SU-DHL-6 (cell line): ENCODE measurements at regions not wholly inside any gene's neighbourhood (a gene's known extent, or its start where the extent isn't known, plus 50 kb on each side); places are given as distances from the start of the nearest gene placed in this dataset.

Experiments
- H2AFZ ChIP-seq: fragments of 200-600 bp; sonication (generic); 2 replicates; pipeline ENCODE4 v1.6.1; 2014; ENCODE audit warnings: low read depth, mild to moderate bottlenecking, moderate library complexity, mixed read lengths, antibody characterized with exemption, low read length; ENCODE audit not compliant: severe bottlenecking
- H3F3A ChIP-seq: fragments of 200-600 bp; shearing (Covaris generic); 2 replicates; pipeline ENCODE4 v1.6.0; 2016; ENCODE audit warnings: antibody characterized with exemption, mild to moderate bottlenecking; ENCODE audit not compliant: insufficient read depth
- H3K27ac ChIP-seq: fragments of 200-600 bp; sonication (generic); 2 replicates; pipeline ENCODE4 v1.5.1; 2016; ENCODE audit warnings: low read depth, mild to moderate bottlenecking, low read length, moderate library complexity, mixed read lengths
- H3K27me3 ChIP-seq: fragments of 200-600 bp; sonication (generic), shearing (Covaris generic); 2 replicates; pipeline ENCODE4 v1.6.0; 2014; ENCODE audit warnings: mild to moderate bottlenecking, low read length
- H3K36me3 ChIP-seq: fragments of 200-600 bp; sonication (generic); 2 replicates; pipeline ENCODE4 v1.6.1; 2014; ENCODE audit warnings: mild to moderate bottlenecking, low read length, mixed read lengths
- H3K4me2 ChIP-seq: fragments of 300-600, 200-600 bp; shearing (Covaris generic), sonication (generic); 2 replicates; pipeline ENCODE4 v1.6.0; 2014; ENCODE audit warnings: low read length, low read depth, mild to moderate bottlenecking; ENCODE audit not compliant: poor library complexity, severe bottlenecking
- H3K4me3 ChIP-seq: fragments of 200-600 bp; sonication (generic); 2 replicates; pipeline ENCODE4 v1.5.1; 2014; ENCODE audit warnings: antibody characterized with exemption, low read length, mild to moderate bottlenecking, mixed read lengths; ENCODE audit not compliant: insufficient read depth, poor library complexity, severe bottlenecking
- H3K79me2 ChIP-seq: fragments of 200-600 bp; sonication (generic); 2 replicates; pipeline ENCODE4 v1.6.1; 2014; ENCODE audit warnings: mild to moderate bottlenecking, low read length, moderate library complexity; ENCODE audit not compliant: insufficient read depth
- H3K9ac ChIP-seq: fragments of 200-600 bp; sonication (generic); 2 replicates; pipeline ENCODE4 v1.7.0; 2014; ENCODE audit warnings: mild to moderate bottlenecking, low read length
- H3K9me2 ChIP-seq: fragments of 200-600 bp; sonication (generic); replicated peaks from 2 replicates; pipeline ENCODE4 v1.6.1; 2014; ENCODE audit warnings: low read length; ENCODE audit not compliant: insufficient read depth
- H3K9me3 ChIP-seq: fragments of 200-600 bp; sonication (generic); 2 replicates; pipeline ENCODE4 v1.6.1; 2014; ENCODE audit warnings: low read length, mixed read lengths; ENCODE audit not compliant: insufficient read depth
- H4K20me1 ChIP-seq: fragments of 200-600 bp; sonication (generic); 2 replicates; pipeline ENCODE4 v1.6.1; 2014; ENCODE audit warnings: low read depth, mild to moderate bottlenecking, antibody characterized with exemption, low read length, moderate library complexity, mixed read lengths
- CTCF ChIP-seq: fragments of 200-600 bp; sonication (generic); IDR thresholded peaks from one replicate; pipeline ENCODE4 v1.5.1; 2017; ENCODE audit warnings: antibody characterized with exemption, mild to moderate bottlenecking, low read length, moderate library complexity; ENCODE audit not compliant: insufficient read depth, poor library complexity, severe bottlenecking
- EZH2phosphoT487 ChIP-seq: fragments of 200-600 bp; sonication (generic), shearing (Covaris generic); conservative IDR thresholded peaks from 2 replicates; pipeline ENCODE4 v1.6.1; 2018; ENCODE audit warnings: mild to moderate bottlenecking, antibody characterized with exemption, low read length, moderate library complexity, mixed read lengths

DNA sequence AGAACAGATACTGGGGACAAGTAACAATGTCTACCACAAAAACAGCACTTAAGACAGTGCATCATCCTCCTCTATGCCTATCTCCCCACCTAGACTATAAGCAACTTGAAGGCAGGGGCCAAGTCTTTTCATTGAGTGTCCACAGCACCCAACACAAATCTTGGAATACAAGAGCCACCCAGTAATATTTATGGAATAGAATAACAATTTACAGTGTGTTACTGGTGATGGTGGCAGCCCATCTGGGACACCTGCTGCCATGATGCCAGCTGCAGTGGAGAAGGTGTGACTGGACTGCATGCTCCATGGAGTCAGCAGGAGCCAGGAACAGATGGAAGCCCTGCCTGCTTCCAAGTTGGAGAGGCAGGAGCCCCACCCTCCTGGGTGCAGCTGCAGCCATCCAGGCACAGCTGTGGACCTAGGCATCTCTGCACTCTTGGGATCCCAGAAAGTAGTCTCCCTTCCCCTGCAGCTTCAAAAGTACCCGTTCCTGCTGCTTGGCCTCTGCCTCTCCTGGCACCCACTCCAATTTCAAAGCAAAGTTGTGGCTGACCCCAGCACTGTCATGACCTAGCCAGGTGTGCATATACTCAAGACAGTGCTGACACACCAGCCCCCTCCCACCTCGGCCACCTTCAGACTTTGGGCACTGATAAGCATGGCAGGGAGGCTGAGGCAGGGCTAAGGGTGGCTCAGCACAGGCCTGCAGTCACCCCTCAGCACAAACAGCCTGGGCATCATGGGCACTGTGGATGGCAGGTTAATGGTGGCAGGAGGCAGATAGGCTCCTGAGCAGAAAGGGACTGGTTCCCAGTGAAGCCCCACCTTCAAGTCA lies 94.5 kb downstream of the TPRA1 start:
- Histone ChIP-seq H4K20me1 (no peaks in the 10 kb centered on the region), H3K79me2 (no peaks in the 10 kb centered on the region), H3K9me3 (peaks cover 8% of the 10 kb centered on the region; the same call in 1 of the 2 replicates), H3K36me3 (no peaks in the 10 kb centered on the region), H2AFZ (no peak overlapping the region), H3K4me2 (no peak overlapping the region), H3K9me2 (no peaks in the 10 kb centered on the region), H3K27me3 (no peaks in the 10 kb centered on the region), H3K9ac (no peak overlapping the region), H3K4me3 (no peak overlapping the region), H3F3A (no peaks in the 10 kb centered on the region), H3K27ac (no peak overlapping the region)
- TF ChIP-seq EZH2phosphoT487 (no peak), CTCF (no peak)

DNA sequence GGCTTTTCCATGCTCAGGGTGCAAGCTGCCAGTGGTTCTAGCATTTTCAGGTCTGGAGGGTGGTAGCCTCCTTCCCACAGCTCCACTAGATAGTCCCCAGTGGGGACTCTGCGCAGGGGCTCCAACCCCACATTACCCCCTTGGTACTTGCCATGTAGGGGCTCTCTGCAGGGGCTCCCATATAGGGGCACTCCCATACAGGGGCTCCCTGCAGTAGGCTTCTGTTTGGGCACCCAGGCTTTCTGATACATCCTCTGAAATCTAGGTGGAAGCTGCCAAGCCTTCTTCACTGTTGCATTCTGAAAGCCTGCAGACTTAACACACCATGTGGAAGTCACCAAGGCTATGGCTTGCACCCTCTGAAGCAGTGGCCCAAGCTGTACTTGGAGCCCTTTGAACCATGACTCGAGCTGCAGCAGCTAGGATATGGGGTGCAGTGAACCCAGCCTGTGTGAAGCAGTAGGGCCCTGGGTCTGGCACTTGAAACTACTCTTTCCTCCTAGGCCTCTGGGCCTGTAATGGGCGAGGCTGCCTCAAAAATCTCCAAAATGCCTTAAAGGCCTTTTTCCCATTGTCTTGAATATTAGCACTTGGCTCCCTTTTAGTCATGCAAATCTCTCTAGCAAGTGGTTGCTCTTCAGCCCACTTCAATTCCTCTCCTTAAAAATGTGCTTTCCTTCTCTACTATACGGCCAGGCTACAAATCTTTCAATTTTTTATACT lies 96.4 kb downstream of the TPRA1 start:
- H3K9me3 ChIP-seq, result no peaks in the 10 kb centered on the region; the same call in 1 of the 2 replicates
- H3K9me2 ChIP-seq, result no peaks in the 10 kb centered on the region
- H3K4me2 ChIP-seq, result no peak overlapping the region
- H3F3A ChIP-seq, result no peaks in the 10 kb centered on the region
- no peak overlapping the region for H3K4me3 ChIP-seq
- H3K27ac ChIP-seq, result no peak overlapping the region
- H3K9ac ChIP-seq, result no peak overlapping the region
- H2AFZ ChIP-seq, result no peak overlapping the region
- no peaks in the 10 kb centered on the region for H3K36me3 ChIP-seq
- no peaks in the 10 kb centered on the region for H3K79me2 ChIP-seq
- no peaks in the 10 kb centered on the region for H3K27me3 ChIP-seq
- no peak for TF ChIP-seq EZH2phosphoT487
- H4K20me1 ChIP-seq, result no peaks in the 10 kb centered on the region

GRCh38 chr3:127492426-127492825 lies 98.1 kb downstream of the TPRA1 start:
- TF ChIP-seq CTCF (no peak), EZH2phosphoT487 (no peak)
- no peak overlapping the region for H3K27ac ChIP-seq
- H3K79me2 ChIP-seq, result no peaks in the 10 kb centered on the region

More at GRCh38 chr3:127492426-127492825, 98.1 kb downstream of the TPRA1 start:
- H3K36me3 ChIP-seq, result no peaks in the 10 kb centered on the region
- H2AFZ ChIP-seq, result no peak overlapping the region
- no peaks in the 10 kb centered on the region for H3K9me2 ChIP-seq
- no peak overlapping the region for H3K4me3 ChIP-seq
- H3K9ac ChIP-seq, result no peak overlapping the region
- no peaks in the 10 kb centered on the region for H3K27me3 ChIP-seq
- H3K4me2 ChIP-seq, result no peak overlapping the region
- no peaks in the 10 kb centered on the region; the same call in 1 of the 2 replicates for H3K9me3 ChIP-seq
- no peaks in the 10 kb centered on the region for H3F3A ChIP-seq
- no peaks in the 10 kb centered on the region for H4K20me1 ChIP-seq
